IPS-18a (cell line): ENCODE measurements at regions not wholly inside any gene's neighbourhood (a gene's known extent, or its start where the extent isn't known, plus 50 kb on each side); places are given as distances from the start of the nearest gene placed in this dataset.
A peak's percentile ranks its signal among the peaks of the same experiment; 100 is the strongest.

Experiments
- H3K27ac ChIP-seq: one replicate; pipeline ENCODE4 v1.5.1; 2013; ENCODE audit warnings: low read length
- H3K27me3 ChIP-seq: one replicate; pipeline ENCODE4 v1.6.1; 2013; ENCODE audit warnings: mild to moderate bottlenecking, low read length; ENCODE audit not compliant: control insufficient read depth, insufficient read depth
- H3K36me3 ChIP-seq: one replicate; pipeline ENCODE4 v1.6.1; 2013; ENCODE audit warnings: low read depth, low read length; ENCODE audit not compliant: control insufficient read depth
- H3K4me1 ChIP-seq: one replicate; pipeline ENCODE4 v1.6.1; 2013; ENCODE audit warnings: low read depth, low read length; ENCODE audit not compliant: control insufficient read depth
- H3K4me3 ChIP-seq: one replicate; pipeline ENCODE4 v1.5.1; 2013; ENCODE audit warnings: low read length
- H3K9ac ChIP-seq: one replicate; pipeline ENCODE4 v1.6.1; 2013; ENCODE audit warnings: mild to moderate bottlenecking, low read length, moderate library complexity
- H3K9me3 ChIP-seq: one replicate; pipeline ENCODE4 v1.6.1; 2013; ENCODE audit warnings: low read depth, low read length; ENCODE audit not compliant: control insufficient read depth

DNA sequence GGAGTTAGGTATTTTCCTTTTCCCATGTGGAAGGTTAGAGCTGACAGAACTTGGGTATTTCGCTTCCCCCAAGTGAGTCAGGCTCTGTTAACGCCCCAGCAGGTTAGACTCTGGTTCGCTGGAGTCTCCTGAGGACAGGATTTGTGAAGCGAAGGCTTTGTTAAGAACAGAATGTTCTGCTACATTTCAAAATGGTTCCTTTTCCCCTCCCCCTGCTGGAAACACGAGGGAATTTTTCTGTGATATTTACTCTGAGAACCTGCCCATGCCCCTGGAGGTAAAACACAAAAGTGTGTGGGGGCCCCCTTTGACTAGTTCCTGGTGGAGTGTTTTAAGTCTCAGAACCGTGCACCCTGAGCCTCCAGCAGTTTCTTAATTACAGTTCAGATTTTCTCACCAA is 731.4 kb upstream of the CITED2 start:
- Histone ChIP-seq H3K9ac (no peak overlapping the region), H3K4me3 (no peak overlapping the region), H3K27ac (peak overlapping the region; percentile 30)

GRCh38 chr6:140105241-140105640 is 730.8 kb upstream of the CITED2 start:
- H3K27me3 ChIP-seq, result no peaks in the 10 kb centered on the region
- no peaks in the 10 kb centered on the region for H3K9me3 ChIP-seq
- no peak overlapping the region for H3K4me3 ChIP-seq
- peak overlapping the region; percentile 30 for H3K27ac ChIP-seq
- no peak overlapping the region for H3K9ac ChIP-seq
- H3K4me1 ChIP-seq, result peaks cover 14% of the 10 kb centered on the region
- H3K36me3 ChIP-seq, result no peaks in the 10 kb centered on the region

More for the DNA sequence above, 731.4 kb upstream of the CITED2 start:
- no peaks in the 10 kb centered on the region for H3K9me3 ChIP-seq
- H3K4me1 ChIP-seq, result peaks cover 14% of the 10 kb centered on the region
- H3K36me3 ChIP-seq, result no peaks in the 10 kb centered on the region
- H3K27me3 ChIP-seq, result no peaks in the 10 kb centered on the region

GRCh38 chr6:140101818-140102217 is 727.4 kb upstream of the CITED2 start:
- peaks cover 19% of the 10 kb centered on the region for H3K4me1 ChIP-seq
- no peaks in the 10 kb centered on the region for H3K9me3 ChIP-seq
- no peak overlapping the region for H3K9ac ChIP-seq
- no peaks in the 10 kb centered on the region for H3K36me3 ChIP-seq
- no peaks in the 10 kb centered on the region for H3K27me3 ChIP-seq
- no peak overlapping the region for H3K4me3 ChIP-seq
- H3K27ac ChIP-seq, result no peak overlapping the region

DNA sequence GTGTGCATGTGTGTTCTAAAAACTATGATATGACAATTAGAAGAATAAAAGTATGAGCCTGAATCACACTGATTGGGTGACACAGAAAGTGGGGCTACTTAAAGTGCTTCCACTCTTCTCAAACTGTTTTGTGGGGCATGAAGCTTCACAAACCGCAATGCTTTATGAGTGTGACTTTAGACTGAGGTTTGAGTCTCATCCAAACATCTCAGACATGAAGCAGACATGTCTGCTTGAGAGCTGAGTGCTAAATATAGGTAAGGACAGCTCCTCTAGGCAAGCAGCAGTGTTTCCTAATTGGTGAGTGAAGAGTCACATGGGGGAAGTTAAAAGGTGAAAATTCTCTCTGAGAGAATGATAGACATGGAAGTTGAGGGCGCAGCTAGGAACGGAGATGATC is 726.9 kb upstream of the CITED2 start:
- no peak overlapping the region for H3K9ac ChIP-seq
- H3K36me3 ChIP-seq, result no peaks in the 10 kb centered on the region
- no peaks in the 10 kb centered on the region for H3K27me3 ChIP-seq
- peaks cover 21% of the 10 kb centered on the region for H3K4me1 ChIP-seq
- no peaks in the 10 kb centered on the region for H3K9me3 ChIP-seq
- no peak overlapping the region for H3K27ac ChIP-seq
- H3K4me3 ChIP-seq, result no peak overlapping the region

DNA sequence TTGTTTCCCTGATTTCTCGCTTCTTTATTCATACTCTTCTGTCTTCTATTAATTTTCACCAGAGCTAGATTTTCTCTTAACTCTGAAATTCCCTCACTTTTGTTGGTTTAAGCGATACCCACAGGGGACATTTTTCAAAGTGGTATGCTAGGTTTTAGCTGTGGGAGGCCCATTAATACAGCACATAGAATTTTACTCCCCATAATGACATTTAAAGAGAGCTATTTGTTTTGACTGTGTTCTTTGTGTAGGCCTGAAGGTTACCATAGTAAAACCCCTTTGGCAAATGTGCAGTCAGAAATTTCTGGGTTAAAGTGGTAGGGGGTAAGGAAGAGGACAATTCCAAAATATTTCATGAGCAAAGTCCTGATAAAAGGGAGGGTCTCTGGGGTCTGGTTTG is 721.1 kb upstream of the CITED2 start:
- Histone ChIP-seq H3K4me3 (peak overlapping the region; percentile 0), H3K9ac (no peak overlapping the region), H3K9me3 (no peaks in the 10 kb centered on the region), H3K27me3 (no peaks in the 10 kb centered on the region), H3K27ac (no peak overlapping the region), H3K4me1 (peaks cover 30% of the 10 kb centered on the region), H3K36me3 (no peaks in the 10 kb centered on the region)

DNA sequence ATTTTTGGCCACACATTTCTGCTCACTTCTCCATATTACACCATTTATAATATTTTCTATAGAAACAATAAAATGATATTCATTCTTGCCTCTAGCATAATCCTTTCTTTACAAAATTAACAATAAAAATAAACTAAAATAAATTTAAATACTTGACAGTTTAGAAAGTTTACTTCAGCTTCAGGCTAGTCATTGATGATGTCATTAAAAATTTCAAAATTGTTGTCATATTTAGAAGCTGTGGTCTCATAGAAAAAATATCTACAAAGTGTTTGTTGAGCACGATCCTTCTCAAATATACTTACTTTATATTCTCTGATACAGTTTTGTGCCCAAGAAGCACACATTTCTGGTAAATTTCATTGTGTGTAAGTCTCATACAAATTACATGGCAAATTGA is 717.4 kb upstream of the CITED2 start:
- H3K4me1 ChIP-seq, result peaks cover 29% of the 10 kb centered on the region
- no peak overlapping the region for H3K9ac ChIP-seq
- no peaks in the 10 kb centered on the region for H3K9me3 ChIP-seq
- H3K36me3 ChIP-seq, result no peaks in the 10 kb centered on the region
- H3K27ac ChIP-seq, result no peak overlapping the region
- no peak overlapping the region for H3K4me3 ChIP-seq
- H3K27me3 ChIP-seq, result no peaks in the 10 kb centered on the region

GRCh38 chr6:140090871-140091270 is 716.4 kb upstream of the CITED2 start:
- H3K9me3 ChIP-seq, result no peaks in the 10 kb centered on the region
- no peaks in the 10 kb centered on the region for H3K27me3 ChIP-seq
- peaks cover 19% of the 10 kb centered on the region for H3K4me1 ChIP-seq
- no peak overlapping the region for H3K4me3 ChIP-seq
- no peak overlapping the region for H3K27ac ChIP-seq
- no peaks in the 10 kb centered on the region for H3K36me3 ChIP-seq
- H3K9ac ChIP-seq, result no peak overlapping the region

- peaks cover 3% of the 10 kb centered on the region for H3K4me1 ChIP-seq
- no peak overlapping the region for H3K27ac ChIP-seq
- no peaks in the 10 kb centered on the region for H3K27me3 ChIP-seq
- H3K9me3 ChIP-seq, result no peaks in the 10 kb centered on the region
- no peaks in the 10 kb centered on the region for H3K36me3 ChIP-seq
- no peak overlapping the region for H3K4me3 ChIP-seq
- H3K9ac ChIP-seq, result no peak overlapping the region
Measured at GRCh38 chr6:140083375-140083774, 708.9 kb upstream of the CITED2 start.

- H3K9ac ChIP-seq, result no peak overlapping the region
- H3K36me3 ChIP-seq, result no peaks in the 10 kb centered on the region
- H3K9me3 ChIP-seq, result no peaks in the 10 kb centered on the region
- H3K27ac ChIP-seq, result no peak overlapping the region
- H3K27me3 ChIP-seq, result no peaks in the 10 kb centered on the region
- no peak overlapping the region for H3K4me3 ChIP-seq
- peaks cover 3% of the 10 kb centered on the region for H3K4me1 ChIP-seq
Measured at GRCh38 chr6:140082867-140083297, 708.4 kb upstream of the CITED2 start.

DNA sequence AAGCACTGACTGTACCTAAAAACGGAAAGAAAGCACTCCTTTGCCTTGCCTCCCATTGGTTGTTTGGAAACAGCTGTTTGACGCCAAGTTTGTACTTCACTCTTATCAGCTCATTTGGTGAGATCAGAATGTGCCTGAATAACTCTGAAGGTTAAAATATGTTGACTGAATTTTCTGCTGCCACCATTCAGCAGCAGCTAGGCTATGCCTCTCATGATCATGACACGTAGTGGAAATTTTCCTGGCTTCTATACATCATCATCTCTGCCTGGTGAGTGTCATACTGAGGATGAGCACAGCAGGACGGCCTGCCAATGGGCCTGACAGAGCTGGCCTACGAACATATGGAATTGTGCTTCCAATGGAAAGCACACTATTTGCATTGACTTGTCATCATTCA is 704.9 kb upstream of the CITED2 start:
- no peaks in the 10 kb centered on the region for H3K27me3 ChIP-seq
- H3K4me1 ChIP-seq, result no peaks in the 10 kb centered on the region
- H3K36me3 ChIP-seq, result no peaks in the 10 kb centered on the region
- H3K9me3 ChIP-seq, result no peaks in the 10 kb centered on the region
- no peak overlapping the region for H3K4me3 ChIP-seq
- no peak overlapping the region for H3K9ac ChIP-seq
- no peak overlapping the region for H3K27ac ChIP-seq

- Histone ChIP-seq H3K36me3 (no peaks in the 10 kb centered on the region), H3K4me3 (no peak overlapping the region), H3K9me3 (no peaks in the 10 kb centered on the region), H3K27me3 (no peaks in the 10 kb centered on the region), H3K4me1 (no peaks in the 10 kb centered on the region), H3K27ac (no peak overlapping the region), H3K9ac (no peak overlapping the region)
Measured at GRCh38 chr6:140078561-140079125, 704.2 kb upstream of the CITED2 start.

DNA sequence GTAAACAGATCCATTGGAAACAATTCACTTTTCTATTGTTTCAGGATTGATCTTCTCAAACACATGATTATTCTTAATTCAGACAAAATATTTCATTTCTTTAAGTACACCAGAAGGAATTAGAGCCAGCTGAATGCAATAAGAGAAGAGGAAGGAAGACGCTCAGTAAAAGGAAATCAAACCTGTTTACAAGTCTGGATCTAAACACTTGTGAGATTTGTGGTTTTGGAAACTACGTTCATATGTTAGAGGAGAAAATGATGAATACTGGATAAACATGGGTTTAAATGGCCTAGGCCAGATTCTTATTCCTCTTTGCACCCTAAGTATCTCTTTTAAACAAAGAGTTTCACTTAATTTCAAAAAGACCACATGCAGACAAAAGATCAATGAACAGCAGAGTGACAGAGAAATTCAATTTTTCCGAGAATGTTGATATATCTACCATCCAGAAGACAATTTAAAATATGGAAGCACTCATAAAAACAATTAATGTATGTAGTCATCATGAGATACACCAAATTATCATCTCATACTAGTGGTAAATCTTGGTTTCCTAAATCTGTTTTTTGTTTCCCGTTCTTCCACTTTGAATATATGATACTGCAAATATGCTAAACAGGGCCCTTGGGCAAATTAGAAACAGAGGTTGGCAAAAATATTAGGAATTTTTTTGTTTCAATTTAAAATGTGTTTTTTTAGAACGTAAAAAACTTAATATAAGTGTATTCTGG is 703.5 kb upstream of the CITED2 start:
- no peak overlapping the region for H3K4me3 ChIP-seq
- no peaks in the 10 kb centered on the region for H3K36me3 ChIP-seq
- no peaks in the 10 kb centered on the region for H3K27me3 ChIP-seq
- H3K4me1 ChIP-seq, result no peaks in the 10 kb centered on the region
- no peak overlapping the region for H3K27ac ChIP-seq
- H3K9ac ChIP-seq, result no peak overlapping the region
- no peaks in the 10 kb centered on the region for H3K9me3 ChIP-seq
